NCI-H748 treated with DMSO at 0.1 percent for 48 hours (cell line): ENCODE measurements at regions not wholly inside any gene's neighbourhood (a gene's known extent, or its start where the extent isn't known, plus 50 kb on each side); places are given as distances from the start of the nearest gene placed in this dataset.
"Not testable (repeated sequence)": the region's sequence is repeated elsewhere in the genome, so short reads cannot be mapped to it uniquely, and the experiment has no call there.

Source experiments
- DNase-seq: peaks from one replicate; lab custom pipeline; 2025; lab: John Stamatoyannopoulos, UW

- DNase-seq, result peak; percentile 51
Measured at GRCh38 chr10:57689596-57690297, 577.9 kb downstream of the IPMK start.

GRCh38 chr10:57679916-57680315, 587.8 kb downstream of the IPMK start:
- DNase-seq, result no peak

- no peak for DNase-seq
Measured at GRCh38 chr10:57675125-57675524, 592.6 kb downstream of the IPMK start.

DNA sequence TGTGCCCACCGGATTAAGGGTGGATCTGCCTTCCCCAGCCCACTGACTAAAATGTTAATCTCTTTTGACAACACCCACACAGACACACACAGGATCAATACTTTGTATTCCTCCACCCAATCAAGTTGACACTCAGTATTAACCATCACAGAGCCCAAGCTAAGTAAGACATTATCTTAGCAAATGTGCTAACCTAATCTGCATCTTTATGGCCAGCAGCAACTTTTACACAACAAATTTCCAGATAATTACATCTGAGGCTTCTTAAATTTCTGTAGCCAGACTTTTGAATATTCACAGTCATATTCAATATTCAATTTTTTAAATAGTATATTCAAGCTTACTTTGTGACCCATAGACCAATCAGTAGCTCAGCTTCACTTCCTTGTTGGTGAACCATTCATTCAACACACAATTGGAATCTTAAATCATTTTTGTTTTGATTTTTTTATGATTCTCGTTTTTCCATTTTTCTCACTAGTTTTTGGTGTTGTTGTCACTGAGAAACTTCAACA, 594.2 kb downstream of the IPMK start:
- DNase-seq, result no peak

GRCh38 chr10:57664815-57665214, 602.9 kb downstream of the IPMK start:
- no peak for DNase-seq

GRCh38 chr10:57663401-57663800, 604.3 kb downstream of the IPMK start:
- DNase-seq, result no peak

DNA sequence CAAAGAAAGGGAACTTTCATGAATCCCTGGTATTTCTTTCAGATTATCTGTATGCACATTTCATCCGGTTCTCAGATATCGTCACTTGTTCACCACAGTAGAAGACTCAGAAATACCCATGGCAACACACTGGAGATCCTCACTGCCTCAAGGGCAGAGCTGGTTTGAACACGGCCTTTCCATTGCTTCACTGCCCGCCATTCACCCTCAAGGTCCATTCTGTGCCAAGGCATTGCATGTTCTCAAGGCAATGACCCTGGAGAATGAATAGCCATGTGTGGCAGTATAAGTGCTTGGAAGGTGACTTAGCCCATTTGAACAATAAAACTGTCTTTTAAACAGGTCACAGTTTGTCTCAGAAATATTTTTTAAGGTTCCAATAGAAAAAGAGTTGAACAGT, 606.5 kb downstream of the IPMK start:
- no peak for DNase-seq

- peak; percentile 50 for DNase-seq
Measured at GRCh38 chr10:57657164-57657765, 610.4 kb downstream of the IPMK start.

GRCh38 chr10:57654856-57655255, 612.8 kb downstream of the IPMK start:
- DNase-seq, result no peak

GRCh38 chr10:57645108-57645507, 622.6 kb downstream of the IPMK start:
- not testable (repeated sequence) for DNase-seq

DNA sequence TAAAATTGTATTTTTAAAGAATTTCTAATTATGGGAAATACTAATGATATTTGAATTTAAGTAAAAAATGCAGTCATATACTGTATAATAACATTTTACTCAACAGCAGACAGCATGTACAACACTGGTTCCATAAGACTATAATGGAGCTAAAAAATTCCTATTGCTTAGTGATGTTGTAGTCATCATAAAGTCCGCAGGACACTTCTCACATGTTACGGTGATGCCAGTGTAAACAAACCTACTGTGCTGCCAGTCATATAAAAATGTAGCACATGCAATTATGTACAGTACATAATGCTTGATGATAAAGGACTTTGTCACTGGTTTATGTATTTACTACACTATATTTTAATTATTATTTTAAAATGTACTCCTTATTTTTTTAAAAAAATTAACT, 629.3 kb downstream of the IPMK start:
- no peak for DNase-seq

GRCh38 chr10:57628592-57629284, 639.0 kb downstream of the IPMK start:
- DNase-seq, result peak; percentile 47

GRCh38 chr10:57627642-57628178, 640.0 kb downstream of the IPMK start:
- DNase-seq, result no peak

DNA sequence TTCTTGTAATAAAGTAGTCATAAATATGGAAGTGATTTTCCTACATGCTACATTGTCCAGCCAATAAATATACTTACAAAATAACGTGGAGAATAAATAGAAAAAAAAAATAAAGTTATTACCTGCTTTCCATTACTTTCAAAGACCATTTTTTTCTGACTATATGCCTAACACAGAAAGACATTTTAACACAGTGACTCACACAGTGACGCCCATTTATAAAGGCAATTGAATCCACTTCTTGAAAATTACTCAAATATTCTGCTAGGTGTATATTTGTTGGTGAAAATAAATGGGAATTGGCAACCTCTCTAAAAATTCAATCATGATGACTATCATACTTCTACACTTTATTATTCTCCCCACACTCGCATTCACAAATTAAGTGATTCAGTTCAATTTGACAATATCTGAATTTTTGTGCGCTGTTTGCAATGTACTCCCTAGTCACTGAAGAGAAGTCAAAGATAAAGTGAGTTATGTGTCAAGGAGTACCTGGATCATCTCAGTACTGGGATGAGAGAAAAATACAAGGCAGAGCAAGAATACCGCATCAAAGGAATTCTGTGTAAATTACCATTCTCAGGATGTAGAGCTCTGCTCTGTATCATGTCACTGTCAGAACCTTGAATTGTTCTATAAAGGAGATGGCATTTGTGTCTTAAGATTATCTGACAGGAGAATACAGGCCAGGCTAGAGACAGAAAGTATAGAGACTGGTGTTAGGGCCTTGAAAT, 642.7 kb downstream of the IPMK start:
- DNase-seq, result no peak

- DNase-seq, result no peak
Measured at GRCh38 chr10:57624066-57624465, 643.6 kb downstream of the IPMK start.

- DNase-seq, result no peak
Measured at GRCh38 chr10:57621466-57621865, 646.2 kb downstream of the IPMK start.

GRCh38 chr10:57605948-57606485, 661.7 kb downstream of the IPMK start:
- no peak for DNase-seq

- no peak for DNase-seq
Measured at GRCh38 chr10:57599440-57599839, 668.3 kb downstream of the IPMK start.

GRCh38 chr10:57593983-57594573, 673.6 kb downstream of the IPMK start:
- no peak for DNase-seq

- DNase-seq, result peak; percentile 1
Measured at GRCh38 chr10:57579926-57580325, 687.8 kb downstream of the IPMK start.

GRCh38 chr10:57562211-57562610, 705.5 kb downstream of the IPMK start:
- DNase-seq, result no peak
